ENCODE measurements at regions not wholly inside any gene's neighbourhood (a gene's known extent, or its start where the extent isn't known, plus 50 kb on each side); places are given as distances from the start of the nearest gene placed in this dataset.

GRCh38 chr13:23516190-23516589 lies 54.0 kb upstream of the TNFRSF19 start:
- H3K4me1 Mint-ChIP-seq (ENCODE audit: low read depth) = no peaks in the 10 kb centered on the region

GRCh38 chr13:23516702-23517101 lies 53.5 kb upstream of the TNFRSF19 start:
- H3K4me3 Mint-ChIP-seq = no peak overlapping the region
- CTCF ChIA-PET = no interaction called here
- no peaks in the 10 kb centered on the region for H3K36me3 Mint-ChIP-seq (ENCODE audit: low read depth)
- H3K27ac Mint-ChIP-seq = no peak overlapping the region
- H3K27me3 Mint-ChIP-seq = peaks cover 13% of the 10 kb centered on the region
- intact Hi-C loops (cut with micrococcal nuclease) = no loop called here
- ATAC-seq (no peak), DNase-seq (no peak)
- POLR2A ChIA-PET = no interaction called here
- H3K4me1 Mint-ChIP-seq (ENCODE audit: low read depth) = no peaks in the 10 kb centered on the region
- TF ChIP-seq CTCF (IDR thresholded peaks at IDR 0.05) = no peak
- H3K9me3 Mint-ChIP-seq = no peaks in the 10 kb centered on the region

More at GRCh38 chr13:23516190-23516589, 54.0 kb upstream of the TNFRSF19 start:
- intact Hi-C loops (cut with micrococcal nuclease) = no loop called here
- ChIA-PET POLR2A (no interaction called here), CTCF (no interaction called here)
- H3K27ac Mint-ChIP-seq = no peak overlapping the region
- ATAC-seq (no peak), DNase-seq (no peak)
- peaks cover 14% of the 10 kb centered on the region for H3K27me3 Mint-ChIP-seq
- H3K36me3 Mint-ChIP-seq (ENCODE audit: low read depth) = no peaks in the 10 kb centered on the region
- H3K9me3 Mint-ChIP-seq = no peaks in the 10 kb centered on the region
- no peak overlapping the region for H3K4me3 Mint-ChIP-seq
- no peak for TF ChIP-seq CTCF (IDR thresholded peaks at IDR 0.05)

GRCh38 chr13:23518231-23518630 lies 52.0 kb upstream of the TNFRSF19 start:
- Mint-ChIP-seq H3K4me1 (ENCODE audit: low read depth) (no peaks in the 10 kb centered on the region), H3K27me3 (peaks cover 6% of the 10 kb centered on the region), H3K4me3 (no peak overlapping the region), H3K9me3 (no peaks in the 10 kb centered on the region), H3K36me3 (ENCODE audit: low read depth) (no peaks in the 10 kb centered on the region), H3K27ac (no peak overlapping the region)
- POLR2A ChIA-PET = no interaction called here
- no peak for ATAC-seq
- CTCF ChIA-PET = no interaction called here
- DNase-seq = no peak
- no peak for TF ChIP-seq CTCF (IDR thresholded peaks at IDR 0.05)
- intact Hi-C loops (cut with micrococcal nuclease) = no loop called here
